ENCODE measurements at regions not wholly inside any gene's neighbourhood (a gene's known extent, or its start where the extent isn't known, plus 50 kb on each side); places are given as distances from the start of the nearest gene placed in this dataset.

- no peak overlapping the region for H3K4me3 ChIP-seq (ENCODE audit: low read depth, low read length)
- no peak for DNase-seq (ENCODE audit: low read depth)
- no peak for TF ChIP-seq CTCF (conservative IDR thresholded peaks at IDR 0.05; ENCODE audit: low read depth, low read length)
Measured at GRCh38 chr1:230577537-230577936, 64.7 kb upstream of the COG2 start.

GRCh38 chr1:230575886-230576500 is 66.3 kb upstream of the COG2 start:
- no peak for DNase-seq (ENCODE audit: low read depth)
- TF ChIP-seq CTCF (conservative IDR thresholded peaks at IDR 0.05; ENCODE audit: low read depth, low read length) = no peak
- no peak overlapping the region for H3K4me3 ChIP-seq (ENCODE audit: low read depth, low read length)

- H3K4me3 ChIP-seq (ENCODE audit: low read depth, low read length) = no peak overlapping the region
- no peak for DNase-seq (ENCODE audit: low read depth)
- TF ChIP-seq CTCF (conservative IDR thresholded peaks at IDR 0.05; ENCODE audit: low read depth, low read length) = no peak
Measured at GRCh38 chr1:230574502-230574901, 67.8 kb upstream of the COG2 start.

DNA sequence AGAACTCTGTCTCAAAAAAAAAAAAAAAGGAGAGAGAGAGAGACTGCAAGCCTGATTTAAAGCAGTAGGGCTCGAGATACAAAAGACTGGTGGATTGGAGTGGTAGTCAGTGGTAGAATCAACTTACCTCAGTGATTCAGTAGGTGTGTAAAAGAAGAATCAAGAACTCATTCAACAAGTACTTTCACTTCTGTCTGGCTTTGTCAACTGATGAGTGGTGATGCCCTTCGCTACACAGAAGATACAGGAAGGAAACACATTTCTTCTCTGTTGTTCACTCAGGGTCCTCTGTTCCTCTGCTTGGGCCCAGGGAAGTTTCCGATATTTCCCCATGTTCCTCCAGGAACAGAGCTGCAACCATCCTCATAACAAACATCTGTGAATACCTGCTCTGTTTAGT is 68.6 kb upstream of the COG2 start:
- no peak for TF ChIP-seq CTCF (conservative IDR thresholded peaks at IDR 0.05; ENCODE audit: low read depth, low read length)
- H3K4me3 ChIP-seq (ENCODE audit: low read depth, low read length) = no peak overlapping the region
- DNase-seq (ENCODE audit: low read depth) = no peak

GRCh38 chr1:230572121-230573105 is 69.9 kb upstream of the COG2 start:
- DNase-seq (ENCODE audit: low read depth) = peak; percentile 62
- TF ChIP-seq CTCF (conservative IDR thresholded peaks at IDR 0.05; ENCODE audit: low read depth, low read length) = no peak
- no peak overlapping the region for H3K4me3 ChIP-seq (ENCODE audit: low read depth, low read length)

DNA sequence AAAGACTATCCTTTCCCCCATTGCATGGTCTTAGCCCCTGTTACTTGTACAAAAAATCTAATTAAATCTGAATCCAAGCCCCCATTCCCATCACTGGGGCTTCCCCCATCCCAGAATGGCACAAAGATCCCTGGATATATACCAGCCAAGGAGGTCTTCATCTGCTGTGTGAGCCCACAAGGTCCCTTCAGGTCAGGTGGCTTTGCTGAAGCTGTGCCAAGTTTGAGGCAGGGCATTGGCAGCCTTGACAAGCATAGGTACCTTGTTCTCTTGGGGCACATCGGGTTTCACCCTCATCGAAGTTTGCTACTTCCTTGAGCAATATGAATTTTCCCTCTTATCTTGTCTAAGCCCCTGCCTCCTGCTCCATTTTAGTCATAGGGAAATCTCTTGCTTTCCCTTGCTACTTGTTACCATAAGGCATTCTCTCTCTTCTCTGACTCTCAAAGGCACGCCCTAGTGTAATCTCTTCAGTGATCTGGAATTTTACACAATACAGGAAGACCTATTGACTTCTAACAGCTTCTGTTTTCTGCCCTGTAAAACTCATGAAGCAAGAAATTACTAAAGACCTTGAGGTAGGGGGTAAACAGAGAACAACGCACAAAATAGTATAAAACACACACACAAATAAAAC is 71.4 kb upstream of the COG2 start:
- no peak overlapping the region for H3K4me3 ChIP-seq (ENCODE audit: low read depth, low read length)
- no peak for TF ChIP-seq CTCF (conservative IDR thresholded peaks at IDR 0.05; ENCODE audit: low read depth, low read length)

More for the DNA sequence above, 71.4 kb upstream of the COG2 start:
- DNase-seq (ENCODE audit: low read depth) = peak; percentile 23

All from choroid plexus epithelial cell (primary cell).